22Rv1 (cell line): ENCODE measurements at regions not wholly inside any gene's neighbourhood (a gene's known extent, or its start where the extent isn't known, plus 50 kb on each side); places are given as distances from the start of the nearest gene placed in this dataset.

Experiments used
- ZFX ChIP-seq: fragments of 450-650 bp; IDR thresholded peaks from 2 replicates; pipeline ENCODE4 v1.6.1; 2017; ENCODE audit warnings: antibody characterized with exemption, borderline replicate concordance
- TF ChIP-seq, protein P1 (sequence below): fragments of 450-650 bp; IDR thresholded peaks from 2 replicates; pipeline ENCODE4 v1.5.1; 2017; ENCODE audit warnings: mild to moderate bottlenecking

GRCh38 chr2:67091681-67092080 lies 305.5 kb upstream of the ETAA1 start:
- TF ChIP-seq, protein P1, sequence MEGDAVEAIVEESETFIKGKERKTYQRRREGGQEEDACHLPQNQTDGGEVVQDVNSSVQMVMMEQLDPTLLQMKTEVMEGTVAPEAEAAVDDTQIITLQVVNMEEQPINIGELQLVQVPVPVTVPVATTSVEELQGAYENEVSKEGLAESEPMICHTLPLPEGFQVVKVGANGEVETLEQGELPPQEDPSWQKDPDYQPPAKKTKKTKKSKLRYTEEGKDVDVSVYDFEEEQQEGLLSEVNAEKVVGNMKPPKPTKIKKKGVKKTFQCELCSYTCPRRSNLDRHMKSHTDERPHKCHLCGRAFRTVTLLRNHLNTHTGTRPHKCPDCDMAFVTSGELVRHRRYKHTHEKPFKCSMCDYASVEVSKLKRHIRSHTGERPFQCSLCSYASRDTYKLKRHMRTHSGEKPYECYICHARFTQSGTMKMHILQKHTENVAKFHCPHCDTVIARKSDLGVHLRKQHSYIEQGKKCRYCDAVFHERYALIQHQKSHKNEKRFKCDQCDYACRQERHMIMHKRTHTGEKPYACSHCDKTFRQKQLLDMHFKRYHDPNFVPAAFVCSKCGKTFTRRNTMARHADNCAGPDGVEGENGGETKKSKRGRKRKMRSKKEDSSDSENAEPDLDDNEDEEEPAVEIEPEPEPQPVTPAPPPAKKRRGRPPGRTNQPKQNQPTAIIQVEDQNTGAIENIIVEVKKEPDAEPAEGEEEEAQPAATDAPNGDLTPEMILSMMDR: no peak
- TF ChIP-seq ZFX: no peak
